ENCODE measurements at regions not wholly inside any gene's neighbourhood (a gene's known extent, or its start where the extent isn't known, plus 50 kb on each side); places are given as distances from the start of the nearest gene placed in this dataset.

- intact Hi-C loops (cut with micrococcal nuclease), result no loop called here
- H3K27ac ChIP-seq (ENCODE audit: low read depth in 1 of 2, low read length in 2 of 2), result no peak overlapping the region
- Mint-ChIP-seq H3K4me3 (no peak overlapping the region), H3K4me1 (no peaks in the 10 kb centered on the region), H3K27ac (no peak overlapping the region), H3K9me3 (peaks cover 3 to 13% (median 11%) of the 10 kb centered on the region in 7 donors), H3K27me3 (ENCODE audit: low read depth in 3 of 3) (peaks cover 0 to 4% (median 0%) of the 10 kb centered on the region in 3 donors), H3K36me3 (no peaks in the 10 kb centered on the region)
- H3K9me3 ChIP-seq (replicated peaks in 1 of 2; ENCODE audit: control insufficient read depth in 1 of 2, insufficient read depth in 1 of 2, low read length in 2 of 2), result peaks cover 4 to 10% of the 10 kb centered on the region in 2 donors
- H3K9ac ChIP-seq (ENCODE audit: insufficient read depth, low read length, poor library complexity, severe bottlenecking), result no peak overlapping the region
- H4K20me1 ChIP-seq (ENCODE audit: insufficient read depth, low read length), result no peaks in the 10 kb centered on the region
- H3K36me3 ChIP-seq (replicated peaks in 1 of 2; ENCODE audit: control insufficient read depth in 1 of 2, insufficient read depth in 2 of 2, low read length in 2 of 2), result no peaks in the 10 kb centered on the region
- DNase-seq, result no peak
- H3K4me2 ChIP-seq (replicated peaks; ENCODE audit: extremely low read depth, low read length, poor library complexity, severe bottlenecking), result no peak overlapping the region
- 83% methylated on average over 1 of the region's 1 CpG for WGBS (ENCODE audit: insufficient coverage)
- no peaks in the 10 kb centered on the region for H3K4me1 ChIP-seq (ENCODE audit: control insufficient read depth in 1 of 2, insufficient read depth in 2 of 2, low read length in 2 of 2)
- no peak for TF ChIP-seq CTCF (IDR thresholded peaks at IDR 0.05)
- H3K27me3 ChIP-seq (ENCODE audit: control insufficient read depth in 2 of 2, insufficient read depth in 2 of 2, low read length in 2 of 2), result no peaks in the 10 kb centered on the region
- no peak overlapping the region for H2AFZ ChIP-seq (ENCODE audit: insufficient read depth, low read depth, low read length, poor library complexity, severe bottlenecking)
- no peaks in the 10 kb centered on the region for H3K79me2 ChIP-seq (ENCODE audit: insufficient read depth, low read length)
- no peak overlapping the region for H3K4me3 ChIP-seq (replicated peaks in 1 of 3; ENCODE audit: low read depth in 2 of 3, low read length in 3 of 3)
Observed at GRCh38 chr7:10740805-10741204, 232.9 kb upstream of the PHF14 start.

- Histone ChIP-seq H3K4me1 (ENCODE audit: control insufficient read depth in 1 of 2, insufficient read depth in 2 of 2, low read length in 2 of 2) (no peaks in the 10 kb centered on the region), H3K9ac (ENCODE audit: insufficient read depth, low read length, poor library complexity, severe bottlenecking) (no peak overlapping the region), H3K79me2 (ENCODE audit: insufficient read depth, low read length) (no peaks in the 10 kb centered on the region), H3K27ac (ENCODE audit: low read depth in 1 of 2, low read length in 2 of 2) (no peak overlapping the region), H3K9me3 (replicated peaks in 1 of 2; ENCODE audit: control insufficient read depth in 1 of 2, insufficient read depth in 1 of 2, low read length in 2 of 2) (peaks cover 14 to 29% of the 10 kb centered on the region in 2 donors), H2AFZ (ENCODE audit: insufficient read depth, low read depth, low read length, poor library complexity, severe bottlenecking) (no peak overlapping the region), H3K4me3 (replicated peaks in 1 of 3; ENCODE audit: low read depth in 2 of 3, low read length in 3 of 3) (no peak overlapping the region), H3K27me3 (ENCODE audit: control insufficient read depth in 2 of 2, insufficient read depth in 2 of 2, low read length in 2 of 2) (no peaks in the 10 kb centered on the region), H3K36me3 (replicated peaks in 1 of 2; ENCODE audit: control insufficient read depth in 1 of 2, insufficient read depth in 2 of 2, low read length in 2 of 2) (no peaks in the 10 kb centered on the region), H4K20me1 (ENCODE audit: insufficient read depth, low read length) (no peaks in the 10 kb centered on the region), H3K4me2 (replicated peaks; ENCODE audit: extremely low read depth, low read length, poor library complexity, severe bottlenecking) (no peak overlapping the region)
- no CpG with 5 or more reads among the region's 2 CpGs for WGBS (ENCODE audit: insufficient coverage)
- Mint-ChIP-seq H3K27ac (no peak overlapping the region), H3K4me1 (no peaks in the 10 kb centered on the region), H3K4me3 (no peak overlapping the region), H3K9me3 (peaks cover 13 to 28% (median 18%) of the 10 kb centered on the region in 7 donors), H3K27me3 (ENCODE audit: low read depth in 3 of 3) (no peaks in the 10 kb centered on the region), H3K36me3 (no peaks in the 10 kb centered on the region)
- intact Hi-C loops (cut with micrococcal nuclease), result no loop called here
- TF ChIP-seq CTCF (IDR thresholded peaks at IDR 0.05), result no peak
- no peak for DNase-seq
Observed at GRCh38 chr7:10756981-10757380, 216.7 kb upstream of the PHF14 start.
